GM19238 (cell line): ENCODE measurements at regions not wholly inside any gene's neighbourhood (a gene's known extent, or its start where the extent isn't known, plus 50 kb on each side); places are given as distances from the start of the nearest gene placed in this dataset.
"Not testable (repeated sequence)": the region's sequence is repeated elsewhere in the genome, so short reads cannot be mapped to it uniquely, and the experiment has no call there.

Experiments
- DNase-seq: peaks from one replicate; pipeline ENCODE4 v3.0.0; 2011; ENCODE audit warnings: low spot score; ENCODE audit not compliant: insufficient read length

- DNase-seq, result no peak
These were observed 85.7 kb upstream of the AK4 start for GRCh38 chr1:65062339-65062738.

GRCh38 chr1:65063025-65063424, 85.0 kb upstream of the AK4 start:
- DNase-seq, result no peak

GRCh38 chr1:65064981-65065380, 83.0 kb upstream of the AK4 start:
- DNase-seq, result no peak

GRCh38 chr1:65065524-65066418, 82.2 kb upstream of the AK4 start:
- DNase-seq, result no peak

GRCh38 chr1:65066419-65066765, 81.6 kb upstream of the AK4 start:
- DNase-seq, result peak; percentile 10

- DNase-seq, result peak; percentile 21
These were observed 81.1 kb upstream of the AK4 start for GRCh38 chr1:65066766-65067490.

GRCh38 chr1:65067491-65068201, 80.4 kb upstream of the AK4 start:
- peak; percentile 24 for DNase-seq

- DNase-seq, result no peak
These were observed 79.6 kb upstream of the AK4 start for GRCh38 chr1:65068202-65069010.

GRCh38 chr1:65069011-65069565, 78.9 kb upstream of the AK4 start:
- no peak for DNase-seq

GRCh38 chr1:65072845-65073244, 75.2 kb upstream of the AK4 start:
- DNase-seq, result no peak

GRCh38 chr1:65075123-65075976, 72.7 kb upstream of the AK4 start:
- peak; percentile 47 for DNase-seq

- DNase-seq, result no peak
These were observed 70.6 kb upstream of the AK4 start for GRCh38 chr1:65077369-65077768.

- no peak for DNase-seq
These were observed 68.1 kb upstream of the AK4 start for GRCh38 chr1:65079941-65080340.

GRCh38 chr1:65082346-65083040, 65.5 kb upstream of the AK4 start:
- no peak for DNase-seq

GRCh38 chr1:65083263-65083896, 64.6 kb upstream of the AK4 start:
- no peak for DNase-seq

GRCh38 chr1:65084066-65084465, 63.9 kb upstream of the AK4 start:
- DNase-seq, result no peak

GRCh38 chr1:65087519-65087918, 60.5 kb upstream of the AK4 start:
- not testable (repeated sequence) for DNase-seq

- no peak for DNase-seq
These were observed 57.6 kb upstream of the AK4 start for GRCh38 chr1:65090406-65090805.

GRCh38 chr1:65092691-65093090, 55.3 kb upstream of the AK4 start:
- DNase-seq, result no peak
